Left cardiac atrium (tissue), 4 donors: ENCODE measurements at regions not wholly inside any gene's neighbourhood (a gene's known extent, or its start where the extent isn't known, plus 50 kb on each side); places are given as distances from the start of the nearest gene placed in this dataset.
"Not testable (repeated sequence)": the region's sequence is repeated elsewhere in the genome, so short reads cannot be mapped to it uniquely, and the experiment has no call there.

ENCODE experiments used
- ATAC-seq, 2 donors: fragments of 200-7000 bp; cut with Tn5 transposase; one replicate each; pipeline ENCODE4 v1.9.1; 2020; ENCODE audit warnings: mild to moderate bottlenecking in 2 of 2, moderate library complexity in 2 of 2
- DNase-seq: peaks from one replicate; pipeline ENCODE4 v3.0.0-alpha.2; 2020
- intact Hi-C, 2 donors: fragments of 100-400 bp; cut with DNase I; formaldehyde crosslinking; loops; one replicate each; pipeline versions ENCODE4 v1.14.1 to v1.15.1; 2022 to 2023
- donor health status: DM: no; HTN: yes; CAD: no.
- donor health status: DM: no; HTN: yes; CAD: no; lungs with severe emphysema.
- donor health status: DM: yes; HTN: yes; CAD: no.
- donor health status: Dilated cardiomyopathy.

DNA sequence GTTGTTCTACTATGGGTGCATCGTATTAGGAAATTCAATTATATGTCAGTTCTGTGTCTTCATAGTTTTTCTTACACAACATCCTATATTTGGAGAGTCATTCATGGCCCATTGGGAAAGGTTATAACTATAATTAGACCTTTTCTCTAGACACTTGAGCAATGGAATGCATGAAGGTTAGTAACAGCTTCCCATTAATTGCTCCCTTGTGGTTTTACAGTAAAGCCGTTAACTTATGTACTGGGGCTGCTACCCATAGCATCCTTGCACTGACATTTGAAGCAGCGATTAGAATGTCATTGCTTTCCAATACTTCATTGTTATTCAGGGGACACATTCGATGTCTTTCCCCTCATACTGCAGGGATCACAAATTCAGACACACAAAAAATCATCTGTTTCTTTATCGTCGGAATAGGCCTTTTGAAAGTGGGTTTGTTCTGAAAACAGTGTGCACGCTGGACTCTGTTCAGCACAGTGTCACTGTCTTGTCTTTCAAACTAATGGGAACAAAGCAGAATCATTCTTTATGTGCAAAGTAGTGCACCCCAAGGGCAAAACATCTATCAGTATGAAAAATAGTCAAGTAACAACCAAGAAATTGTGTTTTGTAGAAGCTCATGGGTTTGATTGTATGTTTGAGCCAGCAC lies 634.3 kb upstream of the MAP3K7 start:
- ATAC-seq = no peak
- intact Hi-C loops = no loop called here
- no peak for DNase-seq

GRCh38 chr6:91213229-91213901 lies 626.5 kb upstream of the MAP3K7 start:
- no peak for DNase-seq

GRCh38 chr6:91198588-91199255 lies 611.9 kb upstream of the MAP3K7 start:
- no peak for DNase-seq

More at GRCh38 chr6:91213229-91213901, 626.5 kb upstream of the MAP3K7 start:
- intact Hi-C loops = no loop called here
- no peak for ATAC-seq

DNA sequence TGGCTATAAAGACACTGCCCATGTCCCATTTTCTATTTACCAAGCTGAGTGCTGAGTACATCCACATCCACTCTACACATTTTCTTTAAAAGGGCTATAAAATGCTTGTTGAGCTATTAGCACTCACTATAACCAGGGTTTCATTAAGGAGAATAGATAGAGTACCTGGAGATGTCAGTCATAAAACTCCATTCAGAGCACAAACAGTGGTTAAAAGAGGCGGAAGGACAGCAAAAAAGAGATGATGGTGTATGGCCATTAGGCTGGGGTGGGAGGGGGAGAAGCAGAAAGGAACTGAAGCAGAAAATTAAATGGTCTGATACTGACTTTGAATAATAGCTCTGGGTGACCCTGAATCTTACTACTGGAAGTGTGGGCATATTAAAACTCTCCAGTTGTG lies 609.9 kb upstream of the MAP3K7 start:
- intact Hi-C loops = no loop called here
- ATAC-seq = no peak
- no peak for DNase-seq

More at GRCh38 chr6:91198588-91199255, 611.9 kb upstream of the MAP3K7 start:
- intact Hi-C loops = no loop called here
- ATAC-seq = no peak

- intact Hi-C loops = no loop called here
- ATAC-seq = no peak
- no peak for DNase-seq
Measured at GRCh38 chr6:91193446-91193845, 606.6 kb upstream of the MAP3K7 start.

DNA sequence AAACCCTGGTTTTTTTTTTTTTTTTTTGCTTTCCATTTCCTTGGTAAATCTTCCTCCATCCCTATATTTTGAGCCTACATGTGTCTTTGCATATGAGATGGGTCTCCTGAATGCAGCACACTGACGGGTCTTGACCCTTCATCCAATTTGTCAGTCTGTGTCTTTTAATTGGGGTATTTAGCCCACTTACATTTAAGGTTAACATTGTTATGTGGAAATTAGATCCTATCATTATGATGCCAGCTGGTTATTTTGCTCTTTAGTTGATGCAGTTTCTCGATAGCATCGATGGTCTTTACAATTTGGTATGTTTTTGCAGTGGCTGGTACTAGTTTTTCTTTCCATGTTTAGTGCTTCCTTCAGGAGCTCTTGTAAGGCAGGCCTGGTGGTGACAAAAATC lies 603.2 kb upstream of the MAP3K7 start:
- intact Hi-C loops, ATAC-seq, DNase-seq: not testable (repeated sequence)

DNA sequence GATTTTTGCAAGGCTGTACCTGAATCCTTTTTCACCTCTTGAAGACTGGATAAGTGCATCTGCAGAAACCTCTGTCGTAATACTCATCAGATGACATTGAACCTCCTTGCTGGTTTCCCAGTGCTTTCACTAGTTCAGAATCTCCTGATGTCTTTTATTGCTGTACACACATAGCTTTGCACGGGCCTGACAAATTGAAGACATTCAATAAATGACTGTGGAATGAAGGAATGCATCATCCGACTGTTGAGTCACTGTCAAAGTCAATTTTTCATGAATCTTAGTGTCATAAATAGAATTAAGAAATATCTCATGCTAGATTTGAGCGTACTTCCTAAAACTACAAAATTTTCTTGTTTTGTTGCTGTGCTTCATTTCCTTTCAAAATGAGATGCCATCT lies 598.2 kb upstream of the MAP3K7 start:
- DNase-seq = no peak
- intact Hi-C loops = no loop called here
- no peak for ATAC-seq

- intact Hi-C loops = no loop called here
- DNase-seq = no peak
- no peak for ATAC-seq
Measured at GRCh38 chr6:91181416-91181815, 594.5 kb upstream of the MAP3K7 start.

DNA sequence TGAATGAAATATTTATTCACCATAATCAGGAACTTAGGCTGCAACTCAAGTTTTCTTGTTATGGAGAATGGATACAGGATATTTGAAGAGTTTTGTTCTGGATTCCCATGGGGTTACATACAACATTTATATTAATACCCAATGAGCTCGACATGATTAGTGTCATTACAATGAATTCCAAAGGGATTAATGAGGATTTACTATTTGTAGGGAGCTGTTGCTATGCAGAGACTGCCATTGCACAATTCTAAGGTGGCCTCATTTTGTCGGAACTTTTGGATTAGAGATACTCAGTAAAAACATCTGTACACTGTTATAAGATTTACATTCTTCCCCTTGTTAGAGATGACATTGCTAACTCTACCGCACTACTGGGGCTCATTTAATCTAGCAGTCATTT lies 586.8 kb upstream of the MAP3K7 start:
- ATAC-seq (no peak), DNase-seq (no peak)
- intact Hi-C loops = no loop called here

- ATAC-seq (no peak), DNase-seq (no peak)
- intact Hi-C loops = no loop called here
Measured at GRCh38 chr6:91173186-91173585, 586.3 kb upstream of the MAP3K7 start.

- no peak for ATAC-seq
- DNase-seq = no peak
- intact Hi-C loops = no loop called here
Measured at GRCh38 chr6:91171754-91172462, 585.0 kb upstream of the MAP3K7 start.

DNA sequence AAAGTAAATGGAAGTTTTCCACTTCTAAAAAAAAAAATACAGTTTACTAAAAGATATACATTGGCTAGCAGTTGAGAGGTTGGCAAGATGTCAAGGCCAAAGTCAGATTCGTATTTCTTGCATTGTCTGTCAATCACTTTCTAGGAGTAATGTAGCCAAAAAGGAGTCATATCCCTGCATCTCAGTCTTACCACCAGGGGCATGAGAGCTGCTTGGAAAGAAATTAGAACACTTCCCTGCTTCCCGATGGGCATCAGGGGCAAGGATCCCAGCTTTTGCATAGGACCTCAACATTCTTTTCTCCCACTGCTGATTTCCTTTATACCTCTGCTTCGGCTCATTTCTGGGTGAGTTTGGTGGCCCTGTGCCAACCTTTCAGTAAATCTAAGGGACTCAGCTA lies 581.0 kb upstream of the MAP3K7 start:
- intact Hi-C loops = no loop called here
- ATAC-seq (no peak), DNase-seq (no peak)

DNA sequence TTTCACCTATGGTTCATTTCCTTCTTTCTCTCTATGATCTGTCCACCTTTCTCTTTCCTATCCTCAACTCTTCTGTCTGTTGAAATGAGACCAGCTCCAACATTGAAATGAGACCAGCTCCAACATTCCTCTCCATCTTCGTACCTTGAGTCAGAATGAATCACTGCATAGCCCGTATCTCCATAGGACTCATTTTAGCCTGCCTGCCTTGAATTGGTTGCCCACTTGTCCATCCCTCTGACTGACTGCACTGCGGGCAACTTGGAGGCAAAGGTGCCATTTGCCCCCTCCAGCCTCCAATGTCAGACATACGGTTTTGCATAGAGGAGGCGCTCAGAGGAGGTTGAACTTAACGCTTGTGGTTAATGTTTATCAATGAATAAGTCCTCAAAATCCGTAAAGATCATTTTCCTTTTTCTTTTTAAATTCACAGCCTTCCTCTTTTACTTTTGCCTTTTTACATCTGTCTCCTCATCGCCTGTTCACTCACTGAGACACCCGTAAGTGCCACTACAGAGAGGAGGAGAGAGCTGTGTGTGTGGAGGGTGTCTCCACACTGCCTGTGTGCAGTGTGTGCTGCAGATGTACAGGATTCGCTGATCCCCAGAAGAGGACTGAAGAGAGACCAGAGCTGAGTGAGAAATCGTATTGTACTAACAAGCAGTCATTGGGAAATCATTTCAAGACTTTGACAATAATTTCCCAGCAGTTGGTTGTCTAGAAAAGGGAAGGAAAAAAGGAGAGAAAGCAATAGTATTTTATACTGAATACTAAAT lies 579.6 kb upstream of the MAP3K7 start:
- DNase-seq = no peak
- intact Hi-C loops = no loop called here
- no peak for ATAC-seq

DNA sequence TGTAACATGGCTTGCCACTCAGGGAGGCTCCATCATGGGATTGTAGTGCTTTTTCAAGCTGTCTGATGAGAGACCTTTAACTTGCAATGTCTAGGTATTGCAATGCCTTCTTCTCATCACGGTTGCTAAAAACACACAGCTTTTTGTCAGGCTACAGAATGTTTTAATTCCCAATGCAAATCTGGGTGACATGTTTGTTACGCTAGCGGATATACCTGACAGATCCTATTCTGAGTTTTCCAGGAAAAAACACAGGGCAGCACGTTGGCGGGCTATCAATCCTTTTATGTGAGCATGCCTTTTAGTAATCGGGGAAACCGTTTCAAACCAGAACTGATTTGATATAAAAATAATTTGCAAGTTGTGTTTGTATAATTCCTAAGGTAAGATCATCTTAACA lies 577.2 kb upstream of the MAP3K7 start:
- no peak for DNase-seq
- intact Hi-C loops = no loop called here
- ATAC-seq = no peak

- DNase-seq (no peak), ATAC-seq (no peak)
- intact Hi-C loops = no loop called here
Measured at GRCh38 chr6:91161246-91161645, 574.4 kb upstream of the MAP3K7 start.

DNA sequence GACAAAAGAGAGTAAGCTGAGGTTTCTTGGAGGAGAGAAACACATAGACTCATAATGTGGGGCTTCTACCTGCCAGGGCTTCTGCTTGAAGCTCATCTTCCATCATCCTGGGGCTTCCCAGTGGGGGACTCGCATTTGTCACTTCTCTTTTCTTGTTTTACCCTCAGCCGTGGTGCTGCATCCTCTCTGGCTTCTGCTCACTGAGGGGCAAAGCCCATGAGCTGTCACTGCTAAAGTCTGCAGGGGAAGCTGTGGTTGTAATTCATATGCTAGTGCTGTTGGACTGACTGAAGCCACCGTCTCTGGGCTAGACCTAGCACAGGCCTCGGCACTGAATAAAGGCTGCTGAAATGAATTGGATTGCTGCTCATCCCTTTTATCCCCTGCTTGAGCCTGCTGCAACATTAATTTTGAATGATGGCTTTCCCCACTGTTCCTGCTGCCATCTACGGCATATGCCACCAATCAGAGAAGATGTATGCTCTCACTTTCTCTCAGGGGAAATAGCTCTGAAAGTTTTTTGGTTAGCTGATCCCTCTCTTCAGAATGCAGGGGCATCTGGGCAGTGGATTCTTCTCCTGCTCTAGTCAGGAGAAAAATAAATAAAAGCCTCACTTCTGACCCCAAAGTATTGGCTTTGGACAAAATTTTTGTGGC lies 568.4 kb upstream of the MAP3K7 start:
- no peak for ATAC-seq
- intact Hi-C loops = no loop called here
- no peak for DNase-seq

DNA sequence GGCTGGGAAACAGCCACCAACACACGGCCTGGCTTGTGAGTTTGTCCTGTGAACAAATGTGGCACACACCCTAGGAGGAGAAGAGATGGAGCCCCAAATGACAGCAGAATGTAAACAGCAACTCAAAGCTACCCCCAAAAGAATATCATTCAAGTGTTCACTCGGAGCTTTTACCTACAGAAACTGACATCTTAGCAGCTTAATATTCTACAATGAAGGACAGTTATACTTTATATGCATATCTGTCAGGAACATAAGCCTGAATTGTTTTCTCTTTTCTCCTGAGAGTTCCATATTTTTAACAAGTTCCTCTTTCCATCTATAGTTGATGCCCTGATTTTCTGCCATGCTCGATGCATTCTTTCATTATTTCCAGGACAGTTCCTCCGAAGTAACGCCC lies 566.0 kb upstream of the MAP3K7 start:
- DNase-seq = no peak
- ATAC-seq = no peak
- intact Hi-C loops = no loop called here

GRCh38 chr6:91149956-91150705 lies 563.3 kb upstream of the MAP3K7 start:
- intact Hi-C loops = no loop called here
- peak in 1 of 2 donors; percentile 80 for ATAC-seq
- no peak for DNase-seq
